Stimulated activated CD4-positive, alpha-beta T cell treated with anti-CD3 and anti-CD28 coated beads, Interleukin-15, amount 100 ng/mL, for 1 hour (primary cell): ENCODE measurements at regions not wholly inside any gene's neighbourhood (a gene's known extent, or its start where the extent isn't known, plus 50 kb on each side); places are given as distances from the start of the nearest gene placed in this dataset.
"Not testable (repeated sequence)": the region's sequence is repeated elsewhere in the genome, so short reads cannot be mapped to it uniquely, and the experiment has no call there.

Source experiments
- DNase-seq, 2 donors: peaks; one replicate each; pipeline ENCODE4 v3.0.0-alpha.2; 2020; ENCODE audit warnings: low read depth in 1 of 2, low spot score in 1 of 2

DNA sequence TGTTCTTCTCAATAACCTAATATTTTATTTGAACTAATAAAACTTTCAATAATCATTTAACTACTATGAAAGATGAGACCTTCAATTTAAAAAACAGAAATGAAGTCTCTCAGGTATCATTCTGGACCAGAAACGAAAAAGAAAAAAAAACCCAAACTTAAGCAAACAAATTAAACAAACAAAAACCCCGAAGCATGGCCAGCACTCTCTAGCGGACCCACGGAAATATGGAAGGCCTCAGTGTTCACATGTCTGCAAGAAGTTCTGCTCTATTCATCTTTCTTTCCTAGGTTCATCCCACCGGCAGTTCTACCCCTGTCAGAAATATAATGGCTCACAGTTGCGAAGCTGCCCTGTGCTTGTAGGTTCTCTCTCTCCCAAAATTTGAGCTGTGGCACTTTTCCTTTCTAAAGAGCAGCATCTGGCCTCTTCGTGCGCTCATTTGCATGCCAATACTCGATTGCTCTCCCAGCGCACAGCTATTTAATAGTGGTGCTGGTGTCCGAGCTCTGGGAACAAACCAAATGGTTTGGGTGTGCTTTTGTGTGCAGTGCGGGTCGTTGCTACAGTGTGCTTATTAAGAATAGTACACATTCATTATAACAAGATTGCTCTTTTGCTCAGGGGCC is 129.0 kb upstream of the ZEB2 start:
- DNase-seq: no peak

- DNase-seq: no peak
Observed at GRCh38 chr2:144645083-144645778, 125.3 kb upstream of the ZEB2 start.

GRCh38 chr2:144644549-144644948 is 124.6 kb upstream of the ZEB2 start:
- no peak for DNase-seq

GRCh38 chr2:144643537-144644336 is 123.8 kb upstream of the ZEB2 start:
- DNase-seq: no peak

DNA sequence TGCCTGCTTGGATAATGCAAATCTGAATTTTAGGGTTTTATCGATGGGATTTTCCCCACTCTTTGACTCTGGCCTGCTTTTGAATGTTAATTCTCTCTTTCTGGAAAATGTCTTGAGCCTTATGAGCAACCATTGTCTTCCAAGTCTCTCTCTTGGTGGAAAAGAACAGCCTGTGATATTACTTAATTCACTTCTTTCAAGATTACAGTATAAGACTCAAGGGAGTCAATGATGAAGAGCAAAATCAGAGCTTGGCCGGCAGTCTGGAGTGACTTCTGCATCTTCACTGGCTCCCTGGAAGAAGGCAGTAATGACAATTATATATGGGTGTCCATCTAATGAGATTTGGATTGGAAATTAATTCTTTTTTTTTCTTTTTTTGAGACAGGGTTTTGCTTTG is 122.9 kb upstream of the ZEB2 start:
- DNase-seq: no peak

DNA sequence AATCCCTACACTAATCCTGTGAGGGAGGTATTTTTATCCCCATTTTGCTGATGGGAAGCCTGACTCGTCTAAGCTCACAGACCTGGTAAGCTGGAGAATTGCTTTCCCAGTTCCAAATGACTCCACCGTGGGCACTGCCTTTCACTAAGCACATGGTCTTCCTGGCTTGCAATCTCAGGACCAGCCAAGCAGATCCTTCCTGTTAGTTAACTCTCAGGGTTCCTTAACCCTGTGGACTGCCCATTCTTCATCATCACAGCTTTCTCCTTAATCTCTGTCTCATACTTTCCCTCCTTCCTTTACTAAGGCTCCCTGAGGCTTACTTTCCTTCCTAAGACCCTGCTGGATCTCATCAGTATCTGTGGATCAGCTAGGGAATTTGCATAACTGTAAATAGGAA is 122.2 kb upstream of the ZEB2 start:
- DNase-seq: no peak

DNA sequence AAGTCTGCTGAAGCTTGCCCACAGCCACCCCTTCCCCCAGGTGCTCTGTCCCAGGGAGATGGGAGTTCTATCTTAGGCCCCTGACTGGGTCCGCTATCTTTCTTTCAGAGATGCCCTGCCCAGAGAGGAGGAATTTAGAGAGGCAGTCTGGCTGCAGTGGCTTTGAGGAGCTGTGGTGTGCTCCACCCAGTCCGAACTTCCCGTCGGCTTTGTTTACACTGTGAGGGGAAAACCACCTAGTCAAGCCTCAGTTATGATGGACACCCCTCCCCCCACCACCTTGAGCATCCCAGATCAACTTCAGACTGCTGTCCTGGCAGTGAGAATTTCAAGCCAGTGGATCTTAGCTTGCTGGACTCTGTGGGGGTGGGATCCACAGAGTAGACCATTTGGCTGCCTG is 118.3 kb upstream of the ZEB2 start:
- DNase-seq: not testable (repeated sequence)

DNA sequence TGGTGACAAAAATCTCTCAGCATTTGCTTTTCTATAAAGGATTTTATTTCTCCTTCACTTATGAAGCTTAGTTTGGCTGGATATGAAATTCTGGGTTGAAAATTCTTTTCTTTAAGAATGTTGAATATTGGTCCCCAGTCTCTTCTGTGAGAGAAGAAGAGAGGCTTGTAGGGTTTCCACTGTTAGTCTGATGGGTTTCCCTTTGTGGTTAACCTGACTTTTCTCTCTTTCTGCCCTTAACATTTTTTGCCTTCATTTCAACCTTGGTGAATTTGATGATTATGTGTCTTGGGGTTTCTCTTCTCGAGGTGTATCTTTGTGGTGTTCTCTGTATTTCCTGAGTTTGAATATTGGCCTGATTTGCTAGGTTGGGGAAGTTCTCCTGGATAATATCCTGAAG is 116.9 kb upstream of the ZEB2 start:
- DNase-seq: not testable (repeated sequence)

DNA sequence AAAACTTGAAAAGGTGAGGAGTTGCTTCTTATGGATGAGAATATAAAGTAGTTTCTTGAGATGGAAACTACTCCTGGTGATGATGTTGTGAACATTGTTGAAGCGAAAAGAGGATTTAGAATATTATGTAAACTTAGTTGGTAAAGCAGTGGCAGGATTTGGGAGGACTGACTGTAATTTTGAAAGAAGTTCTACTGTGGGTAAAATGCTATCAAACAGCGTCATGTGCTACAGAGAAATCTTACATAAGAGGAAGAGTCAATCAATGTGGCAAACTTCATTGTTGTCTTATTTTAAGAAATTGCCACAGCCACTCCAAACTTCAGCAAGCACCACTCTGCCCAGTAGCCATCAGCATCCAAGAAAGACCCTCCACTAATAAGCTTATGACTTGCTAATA is 112.9 kb upstream of the ZEB2 start:
- no peak for DNase-seq

- no peak for DNase-seq
Observed at GRCh38 chr2:144631636-144632035, 111.7 kb upstream of the ZEB2 start.

DNA sequence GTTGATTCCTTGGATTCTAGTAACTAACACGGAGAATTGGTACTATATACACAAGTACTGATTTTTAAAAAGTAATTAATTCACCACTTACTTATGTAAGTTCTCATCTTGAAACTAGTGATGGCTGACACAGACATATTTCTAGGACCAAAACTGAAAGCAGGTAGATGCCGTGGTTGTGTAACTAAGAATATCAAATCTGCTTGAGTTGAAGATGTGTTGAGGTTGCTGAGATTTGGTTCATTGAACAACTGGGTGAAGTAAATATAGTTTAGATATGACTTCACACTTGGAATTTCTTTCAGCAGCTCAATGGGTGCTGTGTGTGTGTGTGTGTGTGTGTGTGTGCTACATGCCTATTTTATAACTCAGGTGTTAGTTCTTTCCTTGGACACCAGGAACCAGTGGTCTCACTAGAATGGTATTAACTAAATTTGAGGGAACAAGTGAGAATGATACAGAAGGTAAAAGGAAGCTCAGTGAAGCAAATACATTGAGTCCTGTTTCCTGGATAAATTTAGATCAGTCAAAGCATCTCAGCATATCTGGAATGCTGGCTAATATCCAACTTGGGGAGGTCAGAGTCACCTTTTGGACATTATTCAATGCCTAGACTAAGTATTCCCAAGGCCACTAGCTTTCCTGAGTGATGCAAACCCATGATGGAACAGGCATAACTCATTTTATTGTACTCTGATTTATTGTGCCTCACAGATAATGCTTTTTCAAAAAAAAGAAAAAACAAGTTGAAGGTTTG is 110.7 kb upstream of the ZEB2 start:
- DNase-seq: no peak

- DNase-seq: no peak
Observed at GRCh38 chr2:144629935-144630334, 110.0 kb upstream of the ZEB2 start.

DNA sequence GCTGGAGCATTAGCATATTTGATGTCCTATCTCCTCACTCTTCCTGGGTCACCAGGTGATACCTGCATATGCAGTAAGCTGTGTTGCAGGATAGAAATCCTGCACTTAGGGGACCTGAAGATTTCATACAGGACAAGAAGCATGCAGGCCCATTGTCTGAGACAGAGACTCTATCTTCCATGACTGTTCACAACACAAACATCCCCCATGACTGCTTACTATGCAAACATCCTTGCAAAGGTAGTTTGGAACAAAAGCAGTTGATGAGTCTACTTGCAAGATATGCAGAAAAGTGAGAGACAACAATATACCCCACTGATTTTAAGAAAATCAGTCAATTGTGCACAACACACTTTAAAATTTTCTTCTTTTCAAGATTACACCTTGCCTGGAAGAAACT is 108.6 kb upstream of the ZEB2 start:
- DNase-seq: no peak

DNA sequence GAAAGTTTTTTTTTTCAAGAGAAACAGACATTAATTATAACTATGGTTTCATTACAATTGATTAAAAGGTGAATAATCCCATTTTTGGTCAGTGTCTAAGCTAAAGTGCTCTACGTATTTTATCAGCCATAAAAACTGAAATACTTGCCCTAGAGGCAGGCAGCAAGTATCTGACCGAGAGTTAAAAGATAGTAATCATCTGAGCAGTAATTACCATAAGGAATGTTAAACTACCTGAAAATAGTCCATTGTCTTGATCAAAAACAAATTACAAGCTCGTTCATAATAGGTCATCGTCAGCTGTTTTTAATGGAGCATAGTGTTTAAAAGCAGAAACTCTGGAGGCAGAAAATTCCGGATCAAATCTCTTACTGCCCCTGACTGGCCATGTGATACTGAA is 105.7 kb upstream of the ZEB2 start:
- DNase-seq: no peak

GRCh38 chr2:144625226-144625625 is 105.3 kb upstream of the ZEB2 start:
- DNase-seq: no peak

GRCh38 chr2:144624451-144624850 is 104.5 kb upstream of the ZEB2 start:
- DNase-seq: no peak

- not testable (repeated sequence) for DNase-seq
Observed at GRCh38 chr2:144622373-144622772, 102.5 kb upstream of the ZEB2 start.

DNA sequence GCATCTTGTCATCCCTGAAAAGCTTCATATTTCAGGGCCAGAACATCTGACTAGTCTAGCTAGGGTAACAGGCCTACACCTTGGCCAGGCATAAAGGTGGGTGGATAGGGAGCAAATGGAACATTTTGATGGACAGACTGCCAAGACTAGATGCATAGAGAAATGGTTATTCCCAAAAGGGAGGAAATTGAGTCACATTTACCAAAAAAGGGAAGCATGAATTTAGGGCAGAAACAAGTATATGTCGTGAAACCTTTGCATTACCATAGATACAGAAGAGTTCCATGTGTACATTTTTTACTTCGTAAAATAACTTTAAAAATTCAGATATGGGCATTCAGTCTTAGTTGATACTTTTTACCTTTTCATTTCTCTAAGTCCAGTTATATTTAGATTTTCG is 101.3 kb upstream of the ZEB2 start:
- no peak for DNase-seq

GRCh38 chr2:144619760-144620159 is 99.8 kb upstream of the ZEB2 start:
- no peak for DNase-seq

- DNase-seq: not testable (repeated sequence)
Observed at GRCh38 chr2:144617171-144617570, 97.3 kb upstream of the ZEB2 start.

DNA sequence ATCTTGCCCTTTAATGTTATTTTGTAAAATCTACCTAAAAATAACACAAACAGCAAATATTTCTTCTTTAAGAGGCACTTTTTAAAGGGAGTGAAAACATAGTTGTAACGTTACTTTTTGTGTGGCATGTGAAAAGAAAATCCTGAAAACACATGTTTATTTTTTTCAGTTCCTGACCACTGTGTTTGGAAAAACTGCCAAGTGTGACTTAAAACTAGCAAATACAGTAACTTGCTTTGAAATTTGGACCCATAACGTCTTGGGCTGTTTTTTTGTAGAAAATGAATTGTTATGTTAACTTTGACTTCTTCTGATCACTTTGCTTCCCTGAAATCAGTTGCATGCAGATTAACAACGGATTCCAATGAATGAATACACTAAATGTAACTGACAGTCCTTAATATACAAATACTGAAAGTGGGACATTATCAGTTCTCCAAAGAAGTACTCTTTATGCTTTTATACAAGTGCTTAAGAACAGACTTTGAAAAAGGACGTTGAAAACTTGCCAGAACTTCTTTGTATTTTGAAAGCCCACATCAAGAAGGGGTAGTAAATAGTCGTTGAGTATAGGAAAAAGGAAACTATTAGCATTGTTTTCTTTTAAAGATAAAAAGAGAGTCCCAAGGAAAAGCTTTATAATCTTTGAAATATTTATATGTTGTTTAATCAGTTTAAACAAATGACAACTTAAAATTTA is 96.1 kb upstream of the ZEB2 start:
- no peak for DNase-seq
